OCI-M2 (cell line): ENCODE measurements at regions not wholly inside any gene's neighbourhood (a gene's known extent, or its start where the extent isn't known, plus 50 kb on each side); places are given as distances from the start of the nearest gene placed in this dataset.

Source experiments
- DNase-seq: peaks from one replicate; lab custom pipeline; 2025; ENCODE audit not compliant: unreplicated experiment; lab: John Stamatoyannopoulos, UW

DNA sequence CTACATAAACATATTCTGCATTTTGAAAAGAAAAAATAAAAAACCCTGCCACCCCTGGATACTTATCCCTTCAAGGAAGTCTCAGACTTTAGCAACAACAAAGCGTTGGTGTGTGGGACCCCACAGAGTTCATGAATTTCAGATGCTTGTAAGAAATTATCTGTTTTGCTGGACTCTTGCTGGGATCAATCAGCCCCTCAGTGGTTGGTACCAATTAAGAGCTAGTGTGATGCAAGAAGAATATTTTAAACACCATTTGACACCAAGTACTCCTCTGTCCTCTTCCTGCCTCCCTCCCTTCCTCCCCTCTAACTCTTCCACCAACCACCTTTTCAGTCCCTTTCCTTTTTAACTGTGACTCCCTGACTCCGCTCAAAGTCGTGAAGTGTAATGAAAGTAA lies 51.5 kb downstream of the SST start:
- no peak for DNase-seq

DNA sequence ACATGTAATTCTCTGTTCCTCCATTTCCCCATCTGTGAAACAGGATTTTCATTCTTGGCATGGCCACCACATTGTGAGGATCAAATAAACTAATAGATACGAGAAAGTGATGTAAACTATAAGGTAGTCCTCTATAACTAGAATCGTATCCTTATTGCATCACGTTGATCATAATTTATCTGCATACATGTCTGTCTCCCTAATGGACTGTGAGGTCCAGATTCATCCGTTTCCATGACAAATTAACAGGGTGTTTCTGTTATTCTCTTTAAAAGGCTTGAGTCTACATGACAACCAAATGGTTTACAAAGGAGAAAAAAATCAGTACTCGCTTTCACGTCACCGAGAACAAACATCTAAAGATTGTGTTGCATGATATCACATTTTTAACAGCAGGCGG lies 53.0 kb downstream of the SST start:
- DNase-seq: no peak

GRCh38 chr3:187616307-187616972 lies 53.8 kb downstream of the SST start:
- no peak for DNase-seq

DNA sequence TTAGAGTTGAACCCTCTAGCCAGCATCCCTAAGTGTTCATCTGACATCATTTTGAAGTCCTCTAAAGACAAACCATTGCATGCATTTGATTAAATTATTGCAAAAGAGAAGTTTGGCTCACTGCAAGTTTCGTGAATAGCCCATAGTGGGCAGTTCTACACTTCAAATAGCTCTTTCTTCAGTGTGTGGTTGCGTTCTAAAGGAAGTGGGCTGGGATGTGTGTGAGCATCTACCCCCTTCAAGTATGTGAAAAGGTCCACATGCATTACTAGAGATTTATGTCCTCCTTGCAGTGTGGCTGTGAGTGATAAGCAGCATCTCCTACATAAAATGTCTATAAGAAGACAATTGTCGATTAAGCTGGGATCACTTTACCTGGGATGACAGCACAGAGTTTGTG lies 54.6 kb downstream of the SST start:
- DNase-seq: no peak

DNA sequence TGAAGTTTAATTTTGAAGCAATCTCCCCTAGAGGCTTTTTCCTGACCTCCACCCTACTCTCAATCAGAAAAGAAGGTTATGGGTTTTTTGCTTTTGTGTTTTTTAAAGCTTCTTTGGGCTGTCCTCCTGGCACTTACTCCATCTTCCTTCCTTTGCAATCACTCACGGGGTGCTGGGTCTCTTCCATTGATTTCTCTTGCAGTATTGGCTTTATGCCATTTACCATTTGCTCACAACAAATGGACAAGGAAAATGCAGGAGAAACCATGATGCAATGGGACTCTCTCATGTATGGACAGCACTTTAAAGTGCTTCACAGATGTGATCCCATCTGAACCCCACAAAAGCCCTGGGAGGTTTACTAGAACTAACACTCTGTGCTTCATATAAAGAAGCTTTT lies 57.5 kb downstream of the SST start:
- DNase-seq: no peak

GRCh38 chr3:187610981-187611511 lies 59.1 kb downstream of the SST start:
- no peak for DNase-seq

- DNase-seq: no peak
Observed at GRCh38 chr3:187594272-187594671, 75.9 kb downstream of the SST start.

DNA sequence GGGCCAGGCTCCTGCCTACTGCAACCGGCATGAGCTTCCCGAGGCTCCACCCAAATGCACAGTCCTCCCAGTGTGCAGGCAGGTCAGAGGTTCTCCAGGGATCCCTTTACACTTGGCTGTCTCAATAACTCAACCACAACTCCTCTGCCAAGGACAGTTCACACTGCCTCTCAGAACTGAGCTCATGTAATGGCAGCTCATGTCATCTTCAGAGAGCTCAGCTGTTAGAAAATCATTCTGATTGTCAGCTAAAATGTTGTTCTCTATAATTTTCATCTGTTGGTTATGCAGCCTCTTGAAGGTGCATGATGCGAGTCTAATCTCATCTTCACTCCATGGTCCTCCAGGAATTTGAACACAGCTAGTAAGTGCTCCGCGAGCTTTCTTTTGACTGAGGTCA lies 76.7 kb downstream of the SST start:
- DNase-seq: no peak

- no peak for DNase-seq
Observed at GRCh38 chr3:187590861-187591576, 79.2 kb downstream of the SST start.

DNA sequence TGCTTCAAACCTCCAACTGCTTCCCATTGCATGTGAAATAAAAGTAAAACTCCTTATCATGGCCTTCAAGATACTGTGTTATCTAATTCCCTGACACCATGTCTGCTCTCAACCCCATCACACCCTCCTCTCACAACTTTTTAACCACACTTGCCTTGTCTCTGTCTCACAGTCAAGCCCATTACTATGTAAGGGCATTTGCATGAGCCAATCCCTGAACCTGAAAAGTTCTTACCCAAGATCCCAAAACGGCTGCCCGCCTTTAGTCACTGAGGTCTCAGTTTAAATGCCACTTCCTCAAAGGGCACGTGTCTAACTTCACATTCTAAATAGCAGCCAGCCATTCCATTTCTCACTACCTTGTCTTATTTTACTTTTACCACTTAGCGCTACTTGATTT lies 83.1 kb downstream of the SST start:
- no peak for DNase-seq

DNA sequence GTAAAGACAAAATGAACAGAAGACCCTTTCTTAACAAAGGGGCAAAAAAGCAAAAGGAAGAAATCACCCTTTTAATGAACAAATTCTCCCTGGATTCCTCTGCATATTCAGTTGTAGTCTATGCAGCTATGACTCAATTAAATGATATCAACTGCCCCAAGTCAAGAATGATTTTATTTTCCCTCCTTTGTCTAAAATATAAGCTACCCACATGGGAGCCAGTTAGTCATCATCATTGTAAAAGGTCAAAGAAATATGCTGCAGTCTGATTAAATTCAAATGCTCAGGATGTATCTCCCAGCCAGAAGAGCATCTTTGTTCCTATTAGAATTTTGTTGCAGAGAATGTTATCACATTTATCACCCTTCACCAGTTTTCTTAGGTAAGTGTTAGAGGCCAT lies 84.0 kb downstream of the SST start:
- DNase-seq: no peak

- DNase-seq: no peak
Observed at GRCh38 chr3:187572441-187572840, 97.8 kb downstream of the SST start.

- DNase-seq: no peak
Observed at GRCh38 chr3:187571701-187572100, 98.5 kb downstream of the SST start.

DNA sequence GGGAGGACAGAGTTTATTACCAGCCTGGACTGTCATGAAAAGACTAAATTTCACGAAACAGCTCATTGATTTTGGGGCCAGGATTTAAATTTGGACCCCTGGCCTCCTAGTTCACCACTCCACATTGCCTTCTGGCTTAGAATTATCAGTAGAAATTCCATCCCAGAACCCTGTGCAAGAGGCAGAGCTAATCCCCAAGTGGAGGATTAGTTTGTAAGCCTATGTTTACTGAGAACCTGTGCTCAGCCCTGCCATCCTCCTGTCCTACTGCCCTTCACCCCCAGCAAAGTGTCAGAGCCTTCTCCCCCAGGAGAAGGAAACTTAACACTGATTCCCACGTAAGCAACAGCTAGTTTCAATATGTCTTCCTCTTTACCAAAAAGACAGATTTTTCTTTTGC lies 99.4 kb downstream of the SST start:
- no peak for DNase-seq

DNA sequence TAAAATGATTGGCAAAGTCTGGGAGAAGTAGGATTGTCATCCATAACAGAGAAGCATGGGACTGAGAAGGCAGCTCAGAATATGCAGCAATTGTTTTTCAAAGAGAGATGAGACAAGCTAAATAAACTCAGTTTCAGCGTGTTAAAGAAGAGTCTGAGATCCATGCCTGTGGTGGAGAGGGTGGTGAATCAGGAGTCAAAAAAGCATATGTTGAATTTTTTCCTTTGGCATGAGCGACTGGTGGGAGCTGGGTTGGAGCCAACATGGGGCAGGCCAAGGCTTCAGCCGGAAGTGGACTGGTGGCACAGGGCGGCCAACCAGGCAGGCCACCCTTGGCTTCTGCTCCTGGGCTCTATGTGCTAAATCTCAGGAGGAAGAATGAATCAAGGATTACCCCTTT lies 102.0 kb downstream of the SST start:
- DNase-seq: no peak

GRCh38 chr3:187567661-187568121 lies 102.5 kb downstream of the SST start:
- DNase-seq: no peak

GRCh38 chr3:187567021-187567420 lies 103.2 kb downstream of the SST start:
- DNase-seq: no peak

GRCh38 chr3:187565701-187566100 lies 104.5 kb downstream of the SST start:
- no peak for DNase-seq

DNA sequence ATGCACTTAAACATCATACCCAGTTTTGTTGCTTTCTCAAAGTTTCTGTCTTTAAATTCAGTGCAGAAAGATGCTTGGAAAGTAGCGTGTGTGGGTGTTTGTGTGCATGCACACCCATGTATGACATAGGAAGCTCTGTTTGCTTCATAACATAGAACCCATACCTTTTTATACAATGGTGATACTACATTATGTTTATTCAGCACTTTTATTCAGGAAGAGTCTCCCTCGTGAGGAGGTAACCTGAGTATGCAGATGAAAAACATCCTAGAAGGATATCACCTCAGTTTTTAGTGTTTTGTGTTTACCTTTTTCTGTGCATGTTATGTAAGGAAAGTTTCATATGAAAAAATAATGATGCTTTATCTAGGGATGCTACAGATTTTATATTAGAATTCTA lies 111.2 kb downstream of the SST start:
- no peak for DNase-seq

- no peak for DNase-seq
Observed at GRCh38 chr3:187551416-187551815, 118.8 kb downstream of the SST start.

DNA sequence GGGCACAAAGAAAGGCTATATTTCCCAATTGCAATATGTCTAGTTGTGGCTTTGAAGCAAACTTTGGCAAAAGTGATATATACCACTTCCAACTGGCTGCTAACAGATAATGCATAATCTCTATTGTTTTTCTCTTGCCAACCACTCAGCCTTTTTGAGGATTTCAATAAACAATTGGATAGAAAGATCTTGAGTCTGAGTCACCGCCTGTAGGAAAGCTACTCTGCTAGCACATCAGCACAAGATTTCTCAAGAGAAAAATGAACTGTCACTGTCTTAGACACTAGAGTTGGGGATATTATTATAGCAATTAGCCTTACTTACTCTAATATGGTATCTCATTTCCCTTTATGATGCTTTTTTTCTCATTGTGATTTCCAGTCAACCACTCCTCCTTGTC lies 119.7 kb downstream of the SST start:
- no peak for DNase-seq

DNA sequence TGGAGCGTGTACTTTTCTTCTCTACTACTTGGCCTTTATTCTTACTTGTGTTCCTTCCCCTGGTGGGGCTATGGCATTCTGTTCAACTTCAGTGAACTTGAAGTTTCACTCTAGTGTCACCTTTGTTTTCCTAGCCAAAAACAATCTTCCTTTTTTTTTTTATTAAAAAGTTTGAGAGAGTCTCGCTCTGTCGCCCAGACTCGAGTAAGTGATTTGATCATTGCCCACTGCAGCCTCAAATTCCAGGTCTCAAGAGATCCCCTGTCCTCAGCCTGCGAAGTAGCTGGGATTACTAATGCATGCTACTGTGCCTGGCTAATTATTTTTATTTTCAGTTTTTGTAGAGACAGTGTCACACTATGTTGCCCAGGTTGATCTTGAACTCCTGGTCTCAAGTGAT lies 124.8 kb downstream of the SST start:
- DNase-seq: no peak

- DNase-seq: no peak
Observed at GRCh38 chr3:187544326-187544725, 125.9 kb downstream of the SST start.
